Cardiac fibroblast (primary cell): ENCODE measurements at regions not wholly inside any gene's neighbourhood (a gene's known extent, or its start where the extent isn't known, plus 50 kb on each side); places are given as distances from the start of the nearest gene placed in this dataset.

ENCODE experiments used
- DNase-seq, 2 donors: peaks; one replicate each; pipeline versions ENCODE4 v3.0.0 to v3.0.0-alpha.2; 2010; ENCODE audit warnings: low read depth in 2 of 2
- H3K4me3 ChIP-seq, 2 donors: replicated peaks in 1 of 2; 1 replicate in 1 of 2; 2 replicates in 1 of 2; pipeline ENCODE4 v1.5.1; 2011; ENCODE audit warnings: low read depth in 2 of 2, low read length in 2 of 2, mild to moderate bottlenecking in 2 of 2, moderate library complexity in 1 of 2
- CTCF ChIP-seq: IDR thresholded peaks from one replicate; pipeline ENCODE4 v1.5.1; 2011; ENCODE audit warnings: low read depth, mild to moderate bottlenecking, low read length, inconsistent platforms

GRCh38 chr22:48224332-48224731 lies 1461.9 kb downstream of the TBC1D22A start:
- no peak for TF ChIP-seq CTCF
- H3K4me3 ChIP-seq = no peak overlapping the region
- DNase-seq = no peak

DNA sequence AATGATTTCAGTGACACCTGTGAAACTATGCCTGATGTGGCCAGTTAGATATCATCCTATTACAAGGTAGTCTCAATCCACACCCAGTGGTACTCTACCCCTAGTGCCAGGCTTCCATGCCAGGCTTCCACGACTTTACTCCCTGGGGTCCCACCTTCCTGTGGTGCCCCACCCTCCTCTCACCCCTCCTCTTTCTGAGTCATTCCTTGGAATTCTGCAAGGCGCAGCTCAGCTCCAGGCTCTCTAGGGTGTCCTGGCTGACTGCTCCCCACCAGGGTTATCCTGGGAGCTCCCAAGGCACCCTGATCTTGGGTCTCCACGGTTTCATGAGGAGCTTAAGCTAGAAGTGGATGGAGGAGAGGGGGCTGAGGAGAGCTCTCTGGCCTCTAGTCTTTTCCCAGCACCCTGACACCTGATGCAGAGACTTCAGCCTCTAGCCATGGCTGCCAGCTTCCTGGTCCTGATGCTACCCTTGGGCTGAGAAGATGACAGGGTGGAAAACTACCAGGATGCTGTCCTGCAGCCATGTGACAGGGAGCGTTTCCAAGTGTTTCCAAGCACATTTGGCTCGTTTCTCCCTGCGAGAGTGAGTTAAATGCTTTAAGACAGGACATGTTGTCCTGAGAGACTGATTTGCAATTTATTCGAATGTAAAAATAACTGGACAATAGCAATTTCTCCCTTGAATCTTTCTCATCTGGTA lies 1461.2 kb downstream of the TBC1D22A start:
- H3K4me3 ChIP-seq = no peak overlapping the region
- no peak for DNase-seq
- no peak for TF ChIP-seq CTCF

GRCh38 chr22:48222742-48223487 lies 1460.5 kb downstream of the TBC1D22A start:
- H3K4me3 ChIP-seq = no peak overlapping the region
- no peak for TF ChIP-seq CTCF
- DNase-seq = no peak

DNA sequence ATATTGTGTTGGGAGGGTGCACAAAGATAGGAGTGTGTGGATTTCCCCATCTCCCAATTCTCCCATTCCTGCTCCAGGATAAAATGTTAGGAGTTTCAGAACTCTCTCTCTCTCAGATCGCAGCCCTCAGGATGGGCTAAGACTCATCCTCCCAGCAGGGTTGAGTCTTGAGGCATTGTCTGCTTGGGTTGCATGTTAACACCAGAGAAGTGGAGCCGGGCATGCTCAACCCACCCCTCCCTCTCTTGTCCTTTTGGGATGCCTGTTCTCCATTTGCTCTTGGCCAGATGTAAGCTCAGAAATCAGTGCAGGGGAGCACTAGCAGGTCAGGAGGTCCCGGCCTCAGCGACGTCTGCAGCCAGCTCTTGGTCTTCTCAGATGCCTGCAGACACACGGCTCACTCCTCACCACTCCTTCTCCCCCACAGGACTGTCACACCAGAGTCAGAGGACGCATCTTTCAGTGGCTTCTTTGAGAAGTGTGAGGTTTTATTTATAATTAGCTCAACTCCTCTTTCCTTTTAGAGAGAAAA lies 1456.5 kb downstream of the TBC1D22A start:
- H3K4me3 ChIP-seq = no peak overlapping the region
- no peak for TF ChIP-seq CTCF
- no peak for DNase-seq

- no peak for DNase-seq
- TF ChIP-seq CTCF = no peak
- no peak overlapping the region for H3K4me3 ChIP-seq
Measured at GRCh38 chr22:48217596-48217995, 1455.1 kb downstream of the TBC1D22A start.

DNA sequence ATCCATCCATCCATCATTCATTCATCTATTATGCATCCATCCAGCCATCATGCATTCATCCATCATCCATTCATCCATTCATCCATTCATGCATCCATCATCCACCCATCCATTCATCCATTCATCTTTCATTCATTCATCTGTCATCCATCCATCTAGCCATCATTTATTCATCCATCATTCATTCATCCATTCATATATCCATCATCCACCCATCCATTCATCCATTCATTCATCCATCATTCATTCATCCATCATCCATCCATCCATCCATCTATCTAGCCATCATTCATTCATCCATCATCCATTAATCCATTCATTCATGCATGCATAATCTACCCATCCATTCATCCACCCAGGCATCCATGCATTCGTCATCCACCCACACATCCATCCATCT lies 1450.3 kb downstream of the TBC1D22A start:
- no peak for TF ChIP-seq CTCF
- no peak overlapping the region for H3K4me3 ChIP-seq
- no peak for DNase-seq
